DMS53 treated with DMSO at 0.1 percent for 48 hours (cell line): ENCODE measurements at regions not wholly inside any gene's neighbourhood (a gene's known extent, or its start where the extent isn't known, plus 50 kb on each side); places are given as distances from the start of the nearest gene placed in this dataset.
A peak's percentile ranks its signal among the peaks of the same experiment; 100 is the strongest.
"Not testable (repeated sequence)": the region's sequence is repeated elsewhere in the genome, so short reads cannot be mapped to it uniquely, and the experiment has no call there.

Source experiments
- DNase-seq: peaks from one replicate; lab custom pipeline; 2025; ENCODE audit not compliant: unreplicated experiment; lab: John Stamatoyannopoulos, UW

- no peak for DNase-seq
Measured at GRCh38 chr10:63910806-63911205, 389.6 kb downstream of the REEP3 start.

GRCh38 chr10:63915240-63915639, 394.0 kb downstream of the REEP3 start:
- DNase-seq: no peak

- no peak for DNase-seq
Measured at GRCh38 chr10:63917363-63917762, 396.2 kb downstream of the REEP3 start.

- DNase-seq: no peak
Measured at GRCh38 chr10:63919575-63920279, 398.5 kb downstream of the REEP3 start.

DNA sequence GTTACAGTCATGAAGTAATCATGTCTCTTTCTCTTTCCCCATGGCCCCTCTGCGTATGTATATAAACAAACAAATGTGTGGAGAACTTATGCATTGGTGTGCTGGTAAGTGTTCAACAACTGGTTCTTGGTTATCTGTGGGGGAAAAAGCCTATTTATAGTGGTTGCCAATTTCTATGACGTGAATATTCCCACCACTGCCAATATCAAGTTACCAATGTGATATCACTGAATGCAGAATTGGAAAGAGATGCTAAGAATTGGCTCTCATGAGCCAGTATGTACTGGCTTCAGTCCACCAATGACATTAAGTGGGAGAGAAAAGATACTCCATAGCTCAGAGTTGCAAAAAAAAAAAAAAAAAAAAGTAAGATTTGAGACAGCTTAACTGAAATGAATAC, 399.7 kb downstream of the REEP3 start:
- no peak for DNase-seq

DNA sequence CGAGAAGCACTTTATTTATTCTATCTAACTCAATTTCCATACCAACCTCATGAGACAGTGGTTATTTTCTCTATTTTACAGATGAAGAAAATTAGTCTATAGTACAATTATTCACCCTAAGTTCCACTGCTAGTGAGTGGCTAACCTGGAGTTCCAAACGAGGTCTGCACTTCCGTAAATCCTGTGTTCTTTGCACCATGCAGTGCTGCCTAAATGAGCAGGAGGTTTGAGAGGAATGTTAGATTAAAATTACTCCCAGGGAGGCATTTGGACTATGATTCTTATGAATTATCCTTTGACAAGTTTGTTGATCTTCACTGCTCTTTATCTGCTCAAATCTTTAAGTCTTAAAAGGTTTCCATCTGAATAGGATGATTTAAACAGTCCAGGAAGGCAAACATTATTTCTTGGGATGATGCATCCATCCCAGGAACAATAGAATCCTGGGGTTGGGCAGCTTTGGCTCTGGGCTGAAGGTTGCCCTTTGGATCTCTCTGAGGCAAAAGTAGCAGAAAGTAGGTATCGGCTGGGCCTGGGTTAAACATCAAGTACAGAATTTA, 400.8 kb downstream of the REEP3 start:
- no peak for DNase-seq

DNA sequence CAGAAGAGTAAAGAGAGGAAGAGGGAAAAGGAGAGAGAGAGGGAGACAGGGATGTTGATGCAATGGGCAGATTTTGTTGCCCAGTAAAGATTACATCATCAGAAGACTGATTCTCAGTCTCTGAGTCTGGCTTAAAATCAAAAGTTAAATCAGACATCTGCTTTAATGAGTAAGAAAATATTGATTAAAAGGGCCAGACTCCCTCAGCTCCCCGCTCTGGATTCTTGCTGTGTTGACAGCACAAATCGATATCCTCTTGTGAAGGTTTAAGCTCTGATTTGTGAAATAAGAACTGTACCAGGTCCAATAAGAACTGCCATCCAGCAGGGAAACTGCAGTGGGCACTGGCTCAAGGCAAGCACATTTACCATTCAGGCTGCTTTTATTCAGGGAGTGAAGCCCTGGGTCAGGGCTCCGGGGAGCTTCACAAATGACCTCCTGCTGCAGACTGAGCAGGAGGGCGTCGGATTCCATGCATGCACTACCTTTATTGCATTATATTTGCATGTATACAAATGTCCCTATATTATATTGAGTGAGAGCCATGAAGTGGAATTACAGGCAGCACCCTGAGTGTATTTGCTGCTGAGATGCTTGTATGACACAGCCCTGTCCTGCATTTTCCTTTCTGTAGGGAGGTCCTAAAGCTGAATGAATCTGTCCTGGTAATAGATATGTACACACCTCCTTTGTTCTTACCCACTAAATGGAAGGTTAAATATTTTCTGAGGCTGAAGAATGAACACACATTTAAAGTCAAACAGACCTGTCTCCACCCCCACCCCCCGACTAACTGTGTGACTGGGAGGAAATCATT, 401.5 kb downstream of the REEP3 start:
- DNase-seq: no peak

- no peak for DNase-seq
Measured at GRCh38 chr10:63929831-63930467, 408.7 kb downstream of the REEP3 start.

DNA sequence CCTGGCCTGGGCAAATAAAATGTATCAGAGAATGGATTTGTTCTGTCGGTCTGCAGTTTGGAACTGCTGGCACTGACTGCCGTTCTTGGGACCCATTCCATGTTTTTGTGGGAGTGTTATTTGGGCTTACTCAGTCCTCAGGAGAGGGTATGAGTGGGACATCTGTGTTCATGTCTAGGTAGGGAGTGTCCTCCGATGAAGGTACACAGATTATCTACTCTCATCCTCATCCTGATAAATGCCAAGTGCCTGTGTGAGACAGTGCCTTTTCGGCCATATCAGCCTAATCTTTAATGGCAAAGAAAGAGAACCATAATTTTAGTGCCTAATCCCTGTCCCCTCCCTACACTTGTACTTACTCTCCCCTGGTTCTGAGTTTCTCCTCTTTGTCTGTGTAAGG, 409.4 kb downstream of the REEP3 start:
- DNase-seq: no peak

DNA sequence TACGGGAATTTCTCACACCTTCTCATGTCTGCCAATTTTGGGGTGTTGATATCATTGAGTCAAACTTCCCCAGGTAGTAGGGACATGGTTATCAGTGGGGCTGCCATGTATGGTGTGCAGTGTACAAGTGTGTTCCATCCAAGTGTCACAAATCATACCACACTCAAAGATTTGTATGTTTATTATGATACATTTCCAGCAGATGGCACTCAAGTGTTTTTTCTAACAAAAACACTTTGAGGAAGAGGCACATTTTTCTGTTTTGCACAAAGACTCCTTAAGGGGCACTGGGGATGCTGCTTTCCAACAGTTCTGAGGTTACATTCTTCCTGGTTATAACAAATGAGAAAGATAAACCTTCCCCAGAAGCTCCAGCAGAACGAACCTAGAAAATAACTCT, 414.5 kb downstream of the REEP3 start:
- DNase-seq: no peak

- DNase-seq: no peak
Measured at GRCh38 chr10:63940277-63940922, 419.2 kb downstream of the REEP3 start.

GRCh38 chr10:63964406-63964805, 443.2 kb downstream of the REEP3 start:
- DNase-seq: no peak

- DNase-seq: no peak
Measured at GRCh38 chr10:63965846-63966245, 444.6 kb downstream of the REEP3 start.

DNA sequence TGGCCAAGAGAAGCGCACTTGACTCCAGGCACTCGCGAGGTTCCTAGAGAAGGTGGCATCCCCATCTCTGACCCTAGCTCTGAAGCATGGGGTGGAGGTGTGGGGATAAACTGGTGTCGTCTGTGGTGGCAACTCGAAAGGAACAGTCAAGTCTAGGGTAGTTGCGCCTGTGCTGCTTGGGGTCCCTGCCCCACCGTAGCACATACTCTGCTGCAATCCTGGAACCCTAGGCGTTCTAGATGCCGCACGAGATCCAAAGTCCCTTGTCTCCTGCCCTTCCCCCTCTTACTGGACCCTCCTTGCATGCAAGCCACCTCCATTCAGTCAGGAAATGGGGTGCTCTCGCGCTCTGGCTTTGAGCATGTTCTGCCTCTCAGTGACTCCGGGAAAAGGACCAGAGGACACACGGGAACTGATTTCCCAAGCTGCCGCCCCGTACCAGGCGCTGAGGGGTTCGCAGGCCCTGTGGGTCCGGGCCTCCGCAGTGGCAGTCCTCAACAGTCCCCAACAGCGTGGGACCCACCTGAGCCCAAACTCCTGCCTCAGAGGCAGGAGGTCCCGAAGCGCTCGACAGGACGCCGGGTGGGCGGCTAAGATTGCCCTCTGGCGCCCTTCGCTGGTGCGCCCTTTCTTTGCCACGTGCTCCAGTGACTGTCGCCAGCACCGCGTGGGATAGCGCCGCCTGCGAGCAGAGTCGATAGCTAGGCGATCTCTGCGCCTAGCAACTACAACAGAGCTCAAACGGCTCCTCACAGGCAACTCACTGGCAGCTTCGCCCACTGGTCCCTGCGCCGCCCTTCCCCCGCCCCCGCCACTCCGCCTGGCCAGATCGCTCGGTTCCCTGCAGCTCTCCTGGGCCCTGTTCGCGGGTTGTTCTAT, 452.0 kb downstream of the REEP3 start:
- no peak for DNase-seq

GRCh38 chr10:63976538-63976937, 455.3 kb downstream of the REEP3 start:
- no peak for DNase-seq

- DNase-seq: peak; percentile 66
Measured at GRCh38 chr10:63977329-63977923, 456.2 kb downstream of the REEP3 start.

- not testable (repeated sequence) for DNase-seq
Measured at GRCh38 chr10:63980870-63981269, 459.7 kb downstream of the REEP3 start.

DNA sequence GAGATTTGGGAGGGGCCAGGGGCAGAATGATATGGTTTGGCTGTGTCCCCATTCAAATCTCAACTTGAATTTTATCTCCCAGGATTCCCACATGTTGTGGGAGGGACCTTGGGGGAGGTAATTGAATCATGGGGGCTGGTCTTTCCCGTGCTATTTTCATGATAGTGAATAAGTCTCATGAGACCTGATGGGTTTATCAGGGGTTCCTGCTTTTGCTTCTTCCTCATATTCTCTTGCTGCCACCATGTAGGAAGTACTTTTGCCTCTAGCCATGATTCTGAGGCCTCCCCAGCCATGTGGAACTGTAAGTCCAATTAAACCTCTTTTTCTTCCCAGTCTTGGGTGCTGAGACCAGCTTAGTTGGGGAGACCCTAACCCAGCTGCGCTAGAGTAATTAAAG, 462.9 kb downstream of the REEP3 start:
- not testable (repeated sequence) for DNase-seq

GRCh38 chr10:63986536-63986935, 465.3 kb downstream of the REEP3 start:
- DNase-seq: no peak

DNA sequence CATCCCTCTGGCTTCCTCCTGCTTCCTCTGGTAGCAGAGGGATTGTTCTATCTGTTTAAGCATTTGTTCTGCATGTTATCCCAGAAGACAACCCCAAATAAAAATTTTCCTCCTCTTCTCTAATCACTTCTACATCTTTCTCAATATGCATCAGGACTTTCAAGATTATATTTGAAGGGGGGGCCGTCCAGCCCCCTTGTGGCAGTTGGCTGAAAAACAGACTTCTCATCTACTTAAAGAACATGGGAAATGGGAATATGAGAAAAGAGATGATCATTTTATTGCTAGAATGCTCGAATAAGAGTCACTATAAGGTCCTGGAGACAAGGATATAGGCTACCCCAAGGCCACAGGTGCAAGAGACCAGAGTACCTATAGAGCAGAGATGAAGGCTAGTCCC, 466.0 kb downstream of the REEP3 start:
- no peak for DNase-seq
